ENCODE measurements at regions not wholly inside any gene's neighbourhood (a gene's known extent, or its start where the extent isn't known, plus 50 kb on each side); places are given as distances from the start of the nearest gene placed in this dataset.

DNA sequence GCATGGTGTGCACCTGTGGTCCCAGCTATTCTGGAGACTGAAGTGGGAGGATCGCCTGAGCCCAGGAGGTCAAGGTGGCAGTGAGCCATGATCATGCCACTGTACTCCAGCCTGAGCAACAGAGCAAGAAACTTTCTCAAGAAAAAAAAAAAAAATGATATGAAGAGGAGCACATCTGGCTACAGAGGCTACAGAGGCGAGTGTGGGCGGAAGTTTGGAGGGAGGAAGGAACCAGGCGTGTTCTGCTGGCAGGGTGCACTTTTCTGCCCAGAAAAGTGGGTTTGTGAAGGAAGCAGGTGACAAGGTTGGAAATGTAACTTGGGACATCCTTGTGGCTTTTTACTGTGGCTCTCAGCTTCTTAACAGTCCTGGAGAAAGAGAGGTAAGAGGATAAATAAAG, 96.7 kb downstream of the SNX5 start:
- TF ChIP-seq, protein P1, sequence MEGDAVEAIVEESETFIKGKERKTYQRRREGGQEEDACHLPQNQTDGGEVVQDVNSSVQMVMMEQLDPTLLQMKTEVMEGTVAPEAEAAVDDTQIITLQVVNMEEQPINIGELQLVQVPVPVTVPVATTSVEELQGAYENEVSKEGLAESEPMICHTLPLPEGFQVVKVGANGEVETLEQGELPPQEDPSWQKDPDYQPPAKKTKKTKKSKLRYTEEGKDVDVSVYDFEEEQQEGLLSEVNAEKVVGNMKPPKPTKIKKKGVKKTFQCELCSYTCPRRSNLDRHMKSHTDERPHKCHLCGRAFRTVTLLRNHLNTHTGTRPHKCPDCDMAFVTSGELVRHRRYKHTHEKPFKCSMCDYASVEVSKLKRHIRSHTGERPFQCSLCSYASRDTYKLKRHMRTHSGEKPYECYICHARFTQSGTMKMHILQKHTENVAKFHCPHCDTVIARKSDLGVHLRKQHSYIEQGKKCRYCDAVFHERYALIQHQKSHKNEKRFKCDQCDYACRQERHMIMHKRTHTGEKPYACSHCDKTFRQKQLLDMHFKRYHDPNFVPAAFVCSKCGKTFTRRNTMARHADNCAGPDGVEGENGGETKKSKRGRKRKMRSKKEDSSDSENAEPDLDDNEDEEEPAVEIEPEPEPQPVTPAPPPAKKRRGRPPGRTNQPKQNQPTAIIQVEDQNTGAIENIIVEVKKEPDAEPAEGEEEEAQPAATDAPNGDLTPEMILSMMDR (IDR thresholded peaks at IDR 0.05) = no peak
- TF ChIP-seq POLR2A (IDR thresholded peaks at IDR 0.05) = no peak

Data from testis (tissue), 2 donors.